SK-N-SH treated with all-trans-retinoic acid at 6 μM for 48 hours (cell line): ENCODE measurements at regions not wholly inside any gene's neighbourhood (a gene's known extent, or its start where the extent isn't known, plus 50 kb on each side); places are given as distances from the start of the nearest gene placed in this dataset.

Experiments
- ARNTL ChIP-seq: fragments of 450-650 bp; formaldehyde crosslinking; IDR thresholded peaks from 2 replicates; pipeline ENCODE4 v1.5.0; 2020; ENCODE audit warnings: low read depth, mild to moderate bottlenecking, moderate library complexity, borderline replicate concordance
- GLIS3 ChIP-seq: fragments of 250-450 bp; sonication (Bioruptor Pico); IDR thresholded peaks from 2 replicates; pipeline ENCODE4 v1.5.0; 2020; ENCODE audit warnings: mild to moderate bottlenecking, moderate library complexity
- OSR1 ChIP-seq: fragments of 250-450 bp; sonication (Bioruptor Pico); IDR thresholded peaks from 2 replicates; pipeline ENCODE4 v1.8.0; 2022; ENCODE audit warnings: moderate library complexity, mild to moderate bottlenecking, inconsistent platforms
- RARB ChIP-seq: fragments of 250-450 bp; sonication (Bioruptor Pico); IDR thresholded peaks from 2 replicates; pipeline ENCODE4 v1.8.0; 2021; ENCODE audit warnings: mild to moderate bottlenecking, moderate library complexity
- SNAI2 ChIP-seq: fragments of 250-450 bp; sonication (Bioruptor Pico); IDR thresholded peaks from 2 replicates; pipeline ENCODE4 v1.5.0; 2020; ENCODE audit warnings: mild to moderate bottlenecking, moderate library complexity
- TCF4 ChIP-seq: fragments of 250-450 bp; sonication (Bioruptor Pico); IDR thresholded peaks from 2 replicates; pipeline ENCODE4 v1.8.0; 2021; ENCODE audit warnings: mild to moderate bottlenecking, moderate library complexity, borderline replicate concordance
- ZC3H10 ChIP-seq: fragments of 250-450 bp; sonication (Bioruptor Pico); IDR thresholded peaks from 2 replicates; pipeline ENCODE4 v1.5.1; 2021; ENCODE audit warnings: mild to moderate bottlenecking, moderate library complexity
- ZFP3 ChIP-seq: fragments of 250-450 bp; sonication (Bioruptor Pico); IDR thresholded peaks from 2 replicates; pipeline ENCODE4 v1.5.0; 2020; ENCODE audit warnings: mild to moderate bottlenecking, moderate library complexity
- ZNF70 ChIP-seq: fragments of 450-650 bp; formaldehyde crosslinking; IDR thresholded peaks from 2 replicates; pipeline ENCODE4 v1.5.0; 2020; ENCODE audit warnings: mild to moderate bottlenecking, moderate library complexity
- ZNF8 ChIP-seq: fragments of 450-650 bp; formaldehyde crosslinking; IDR thresholded peaks from 2 replicates; pipeline ENCODE4 v1.5.0; 2020; ENCODE audit warnings: mild to moderate bottlenecking, moderate library complexity
- TF ChIP-seq, protein P1 (sequence below): fragments of 250-450 bp; sonication (Bioruptor Pico); IDR thresholded peaks from 2 replicates; pipeline ENCODE4 v1.8.0; 2020; ENCODE audit warnings: mild to moderate bottlenecking, moderate library complexity, borderline replicate concordance
- TF ChIP-seq, protein P2 (sequence below): fragments of 250-450 bp; sonication (Bioruptor Pico); IDR thresholded peaks from 2 replicates; pipeline ENCODE4 v1.5.1; 2020; ENCODE audit warnings: low read depth, mild to moderate bottlenecking, moderate library complexity
- TF ChIP-seq, protein P3 (sequence below): fragments of 250-450 bp; sonication (Bioruptor Pico); IDR thresholded peaks from 2 replicates; pipeline ENCODE4 v1.5.1; 2021; ENCODE audit warnings: mild to moderate bottlenecking, moderate library complexity

DNA sequence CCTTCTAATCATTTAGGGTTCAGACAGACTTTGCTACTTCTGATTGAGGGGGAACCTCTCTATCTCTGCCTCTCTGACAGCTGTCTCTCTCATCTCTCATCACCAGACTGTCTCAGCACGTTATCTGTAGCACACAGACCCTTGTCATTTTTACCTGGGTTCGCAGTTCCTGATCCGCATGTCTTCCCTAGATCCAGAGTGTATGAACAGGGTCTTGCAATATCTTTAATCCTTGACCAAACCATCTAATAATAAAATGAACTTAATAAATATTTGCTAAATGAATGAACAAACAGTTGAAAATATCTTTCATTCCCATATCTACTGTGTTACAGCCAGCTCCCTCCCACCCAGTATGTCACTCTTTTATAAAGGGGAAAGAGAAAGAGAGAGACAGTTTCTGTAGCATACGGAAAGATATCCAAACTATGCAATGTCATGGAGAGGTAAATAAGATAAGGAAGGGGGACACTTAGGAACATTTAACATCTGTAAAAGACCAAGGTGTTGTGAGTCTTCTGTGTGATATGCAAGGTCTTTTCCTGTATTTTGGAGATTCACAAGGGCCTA, 507.6 kb downstream of the SUCLG1 start:
- no peak for TF ChIP-seq ZNF70 (CRISPR knock-in tag)
- no peak for TF ChIP-seq GLIS3 (CRISPR knock-in tag)
- TF ChIP-seq ZFP3 (CRISPR knock-in tag): no peak
- TF ChIP-seq, protein P1, sequence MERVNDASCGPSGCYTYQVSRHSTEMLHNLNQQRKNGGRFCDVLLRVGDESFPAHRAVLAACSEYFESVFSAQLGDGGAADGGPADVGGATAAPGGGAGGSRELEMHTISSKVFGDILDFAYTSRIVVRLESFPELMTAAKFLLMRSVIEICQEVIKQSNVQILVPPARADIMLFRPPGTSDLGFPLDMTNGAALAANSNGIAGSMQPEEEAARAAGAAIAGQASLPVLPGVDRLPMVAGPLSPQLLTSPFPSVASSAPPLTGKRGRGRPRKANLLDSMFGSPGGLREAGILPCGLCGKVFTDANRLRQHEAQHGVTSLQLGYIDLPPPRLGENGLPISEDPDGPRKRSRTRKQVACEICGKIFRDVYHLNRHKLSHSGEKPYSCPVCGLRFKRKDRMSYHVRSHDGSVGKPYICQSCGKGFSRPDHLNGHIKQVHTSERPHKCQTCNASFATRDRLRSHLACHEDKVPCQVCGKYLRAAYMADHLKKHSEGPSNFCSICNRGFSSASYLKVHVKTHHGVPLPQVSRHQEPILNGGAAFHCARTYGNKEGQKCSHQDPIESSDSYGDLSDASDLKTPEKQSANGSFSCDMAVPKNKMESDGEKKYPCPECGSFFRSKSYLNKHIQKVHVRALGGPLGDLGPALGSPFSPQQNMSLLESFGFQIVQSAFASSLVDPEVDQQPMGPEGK: no peak
- TF ChIP-seq, protein P2, sequence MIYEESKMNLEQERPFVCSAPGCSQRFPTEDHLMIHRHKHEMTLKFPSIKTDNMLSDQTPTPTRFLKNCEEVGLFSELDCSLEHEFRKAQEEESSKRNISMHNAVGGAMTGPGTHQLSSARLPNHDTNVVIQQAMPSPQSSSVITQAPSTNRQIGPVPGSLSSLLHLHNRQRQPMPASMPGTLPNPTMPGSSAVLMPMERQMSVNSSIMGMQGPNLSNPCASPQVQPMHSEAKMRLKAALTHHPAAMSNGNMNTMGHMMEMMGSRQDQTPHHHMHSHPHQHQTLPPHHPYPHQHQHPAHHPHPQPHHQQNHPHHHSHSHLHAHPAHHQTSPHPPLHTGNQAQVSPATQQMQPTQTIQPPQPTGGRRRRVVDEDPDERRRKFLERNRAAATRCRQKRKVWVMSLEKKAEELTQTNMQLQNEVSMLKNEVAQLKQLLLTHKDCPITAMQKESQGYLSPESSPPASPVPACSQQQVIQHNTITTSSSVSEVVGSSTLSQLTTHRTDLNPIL (CRISPR knock-in tag): no peak
- TF ChIP-seq ARNTL (CRISPR knock-in tag): no peak
- no peak for TF ChIP-seq TCF4 (CRISPR knock-in tag)
- TF ChIP-seq SNAI2 (CRISPR knock-in tag): no peak
- TF ChIP-seq ZC3H10 (CRISPR knock-in tag): no peak
- TF ChIP-seq RARB: no peak
- TF ChIP-seq, protein P3, sequence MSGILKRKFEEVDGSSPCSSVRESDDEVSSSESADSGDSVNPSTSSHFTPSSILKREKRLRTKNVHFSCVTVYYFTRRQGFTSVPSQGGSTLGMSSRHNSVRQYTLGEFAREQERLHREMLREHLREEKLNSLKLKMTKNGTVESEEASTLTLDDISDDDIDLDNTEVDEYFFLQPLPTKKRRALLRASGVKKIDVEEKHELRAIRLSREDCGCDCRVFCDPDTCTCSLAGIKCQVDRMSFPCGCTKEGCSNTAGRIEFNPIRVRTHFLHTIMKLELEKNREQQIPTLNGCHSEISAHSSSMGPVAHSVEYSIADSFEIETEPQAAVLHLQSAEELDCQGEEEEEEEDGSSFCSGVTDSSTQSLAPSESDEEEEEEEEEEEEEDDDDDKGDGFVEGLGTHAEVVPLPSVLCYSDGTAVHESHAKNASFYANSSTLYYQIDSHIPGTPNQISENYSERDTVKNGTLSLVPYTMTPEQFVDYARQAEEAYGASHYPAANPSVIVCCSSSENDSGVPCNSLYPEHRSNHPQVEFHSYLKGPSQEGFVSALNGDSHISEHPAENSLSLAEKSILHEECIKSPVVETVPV (CRISPR knock-in tag): no peak
- no peak for TF ChIP-seq ZNF8 (CRISPR knock-in tag)
- TF ChIP-seq OSR1: no peak
